GM10248 (cell line): ENCODE measurements at regions not wholly inside any gene's neighbourhood (a gene's known extent, or its start where the extent isn't known, plus 50 kb on each side); places are given as distances from the start of the nearest gene placed in this dataset.

Experiments
- CTCF ChIA-PET: fragments of 300-600 bp; sonication (Branson Sonifier 250); formaldehyde crosslinking; extraction: SDS; loops from one replicate; lab custom pipeline; 2021; ENCODE audit warnings: antibody characterized with exemption; lab: Yijun Ruan, JAX
- POLR2A ChIA-PET: fragments of 350-650 bp; sonication (Branson Sonifier 250); formaldehyde crosslinking; extraction: SDS; loops from one replicate; lab custom pipeline; 2020; ENCODE audit warnings: antibody characterized with exemption; lab: Yijun Ruan, JAX
- DNase-seq: peaks from one replicate; pipeline ENCODE4 v3.0.0; 2012; ENCODE audit errors: extremely low spot score
- CTCF ChIP-seq: IDR thresholded peaks from 2 replicates; pipeline ENCODE4 v1.5.1; 2012; ENCODE audit warnings: mild to moderate bottlenecking, low read depth; ENCODE audit errors: extremely low read depth, missing control alignments, control extremely low read depth

- ChIA-PET CTCF (no interaction called here), POLR2A (no interaction called here)
- no peak for TF ChIP-seq CTCF
- no peak for DNase-seq
These were observed 51.1 kb upstream of the EGFL7 start for GRCh38 chr9:136611606-136612005.

GRCh38 chr9:136611119-136611518 lies 51.6 kb upstream of the EGFL7 start:
- ChIA-PET CTCF (no interaction called here), POLR2A (no interaction called here)
- TF ChIP-seq CTCF = no peak
- no peak for DNase-seq

GRCh38 chr9:136610426-136610825 lies 52.3 kb upstream of the EGFL7 start:
- POLR2A ChIA-PET = no interaction called here
- no peak for DNase-seq
- no peak for TF ChIP-seq CTCF
- CTCF ChIA-PET = interaction anchor here (1.1 kb wide), 1 partner anchor 13 kb away, joined by 3 read pairs; no protein-coding TSS in a partner anchor

GRCh38 chr9:136609838-136610311 lies 52.8 kb upstream of the EGFL7 start:
- POLR2A ChIA-PET = no interaction called here
- no peak for DNase-seq
- CTCF ChIA-PET = interaction anchor here (1.1 kb wide), 1 partner anchor 14 kb away, joined by 3 read pairs; no protein-coding TSS in a partner anchor
- no peak for TF ChIP-seq CTCF

GRCh38 chr9:136609160-136609475 lies 53.6 kb upstream of the EGFL7 start:
- CTCF ChIA-PET = no interaction called here
- DNase-seq = no peak
- TF ChIP-seq CTCF = no peak
- POLR2A ChIA-PET = no interaction called here

- ChIA-PET POLR2A (no interaction called here), CTCF (interaction anchor here (1.0 kb wide), 1 partner anchor 112 kb away, joined by 3 read pairs; no protein-coding TSS in a partner anchor)
- TF ChIP-seq CTCF = no peak
- DNase-seq = no peak
These were observed 54.2 kb upstream of the EGFL7 start for GRCh38 chr9:136608348-136609159.
